ENCODE measurements at regions not wholly inside any gene's neighbourhood (a gene's known extent, or its start where the extent isn't known, plus 50 kb on each side); places are given as distances from the start of the nearest gene placed in this dataset.

- no peak for DNase-seq
Measured at GRCh38 chrX:63993936-63994335, 208.9 kb upstream of the ARHGEF9 start.

DNA sequence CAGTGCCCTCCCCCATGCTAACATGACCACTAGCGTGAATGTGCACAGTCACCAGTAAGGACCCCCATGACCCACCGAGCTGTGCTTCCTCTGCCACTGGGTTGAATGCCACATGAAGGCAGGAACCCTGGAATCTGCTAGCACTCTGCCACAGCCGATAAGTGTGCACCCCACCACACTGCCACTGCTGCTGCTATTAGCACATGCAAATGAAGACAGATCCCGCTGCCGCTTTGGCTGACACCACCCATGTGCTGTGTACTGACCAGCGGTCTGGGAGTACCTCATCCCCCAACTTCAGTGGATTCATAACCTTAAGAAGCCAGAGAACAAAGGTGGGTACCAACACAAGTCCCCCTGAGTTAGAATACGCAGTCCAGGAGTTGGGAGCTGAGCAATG lies 200.9 kb upstream of the ARHGEF9 start:
- no peak for DNase-seq

DNA sequence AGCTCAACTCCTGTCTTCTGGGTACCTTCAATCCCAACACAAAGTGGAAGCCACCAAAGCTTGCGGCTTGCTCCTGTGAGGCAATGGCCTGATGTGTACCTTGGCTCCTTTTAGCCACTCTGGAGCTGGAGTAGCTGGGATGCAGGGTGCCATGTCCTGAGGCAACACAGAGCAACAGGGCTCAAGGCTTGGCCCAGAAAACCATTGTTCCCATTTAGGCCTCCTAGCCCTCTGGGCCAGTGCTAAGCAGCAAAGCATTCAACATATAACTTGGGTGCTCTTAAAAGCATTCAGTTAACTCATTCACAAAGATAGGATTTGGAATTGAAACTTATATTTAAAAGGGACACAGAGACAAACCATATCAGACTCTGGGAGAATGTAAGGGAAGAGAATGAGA lies 194.5 kb upstream of the ARHGEF9 start:
- DNase-seq, result no peak

DNA sequence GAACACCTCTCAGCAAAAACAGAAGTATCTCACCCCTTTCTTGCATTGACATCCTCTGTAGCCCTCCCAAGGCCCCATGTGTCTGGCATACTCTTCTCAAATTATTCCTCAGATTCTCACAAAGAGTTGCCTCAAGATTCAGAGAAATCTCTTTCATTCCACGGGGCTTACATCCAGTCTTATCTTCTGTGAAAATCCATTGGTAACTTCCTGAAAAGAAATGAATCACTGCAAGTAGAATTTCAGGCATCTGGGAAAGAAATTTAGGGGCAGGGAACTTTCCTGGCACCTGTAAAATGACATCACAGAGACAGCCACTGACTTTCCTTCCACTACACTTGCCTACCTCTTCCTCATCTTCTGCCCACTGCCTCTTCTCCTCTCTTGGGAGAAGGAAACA lies 182.5 kb upstream of the ARHGEF9 start:
- DNase-seq, result peak; percentile 50

DNA sequence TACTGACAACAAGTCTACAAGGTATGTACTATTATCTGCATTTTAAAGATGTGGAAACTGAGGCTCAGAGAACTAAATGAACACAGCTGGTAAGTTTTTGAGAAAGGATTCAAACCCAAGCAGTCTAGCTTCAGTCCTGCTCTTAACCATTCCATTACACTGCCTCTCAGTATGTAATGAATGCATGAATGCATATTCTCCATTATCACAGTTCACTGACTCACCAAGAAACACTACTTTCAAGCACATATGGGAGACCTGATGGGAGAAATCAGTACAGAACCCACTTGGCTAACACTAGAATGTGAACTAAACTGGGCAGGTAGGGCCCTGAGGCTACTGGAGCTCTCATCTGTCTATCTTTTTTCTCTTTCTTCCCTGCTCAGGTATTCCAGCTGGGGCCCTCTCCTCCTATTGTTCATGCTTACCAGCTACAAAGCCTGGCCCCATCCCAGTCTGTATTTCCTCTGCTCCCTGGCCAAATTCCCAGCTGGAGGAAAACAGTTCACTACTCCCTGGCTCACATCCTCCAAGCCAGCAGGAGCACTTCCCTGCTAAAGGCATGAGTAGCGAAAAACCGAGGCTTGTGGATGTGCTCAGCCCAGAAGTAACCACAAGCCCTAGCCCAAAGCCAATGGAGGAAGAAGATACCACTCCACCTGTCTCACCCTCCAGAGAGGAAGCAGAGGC lies 178.2 kb upstream of the ARHGEF9 start:
- DNase-seq, result no peak

DNA sequence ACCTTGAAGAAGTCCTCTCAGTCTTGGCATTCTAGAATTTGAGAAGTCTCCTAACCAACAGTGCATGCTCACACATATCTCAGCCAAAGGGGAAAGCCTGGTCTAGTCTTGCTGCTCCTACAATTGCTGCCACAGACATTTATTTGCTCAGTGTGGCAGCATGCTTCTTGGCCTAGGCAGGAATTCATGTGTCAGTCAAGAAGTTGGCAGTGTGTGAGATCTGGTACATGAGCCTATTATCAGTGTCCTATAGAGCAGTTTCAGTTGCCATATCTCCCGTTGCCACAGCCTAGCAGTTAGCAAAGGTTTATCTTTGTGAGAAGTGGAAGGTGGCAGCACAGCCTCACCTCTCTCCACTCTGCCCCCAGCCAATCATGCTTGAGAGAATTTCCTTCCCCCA lies 176.9 kb upstream of the ARHGEF9 start:
- no peak for DNase-seq

GRCh38 chrX:63959975-63960374 lies 175.0 kb upstream of the ARHGEF9 start:
- no peak for DNase-seq

- no peak for DNase-seq
Measured at GRCh38 chrX:63958134-63958865, 173.3 kb upstream of the ARHGEF9 start.

- peak; percentile 8 for DNase-seq
Measured at GRCh38 chrX:63935835-63936234, 150.8 kb upstream of the ARHGEF9 start.

- DNase-seq, result no peak
Measured at GRCh38 chrX:63934791-63935190, 149.8 kb upstream of the ARHGEF9 start.

DNA sequence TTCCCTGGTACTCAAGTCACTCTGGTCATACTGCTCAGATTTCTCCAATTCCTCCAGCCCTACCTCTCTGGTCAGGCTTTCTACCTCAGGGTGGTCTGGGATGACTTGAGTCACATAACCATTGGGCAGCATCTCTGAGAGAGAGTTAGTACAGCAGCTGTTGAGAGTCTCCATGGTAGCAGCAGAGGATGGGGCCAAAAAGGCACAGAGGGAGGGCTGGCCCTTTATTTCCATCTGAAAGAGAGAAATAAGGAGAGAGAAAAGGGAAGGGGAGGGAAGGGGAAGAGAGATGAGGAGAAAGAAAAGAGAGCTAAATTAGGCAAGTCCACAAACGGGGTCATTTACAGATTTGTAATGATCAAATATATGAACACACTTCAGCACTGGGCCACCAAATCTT lies 149.1 kb upstream of the ARHGEF9 start:
- DNase-seq, result no peak

GRCh38 chrX:63932907-63933306 lies 147.9 kb upstream of the ARHGEF9 start:
- DNase-seq, result no peak

- no peak for DNase-seq
Measured at GRCh38 chrX:63932006-63932405, 147.0 kb upstream of the ARHGEF9 start.

GRCh38 chrX:63930140-63930539 lies 145.1 kb upstream of the ARHGEF9 start:
- peak; percentile 47 for DNase-seq

DNA sequence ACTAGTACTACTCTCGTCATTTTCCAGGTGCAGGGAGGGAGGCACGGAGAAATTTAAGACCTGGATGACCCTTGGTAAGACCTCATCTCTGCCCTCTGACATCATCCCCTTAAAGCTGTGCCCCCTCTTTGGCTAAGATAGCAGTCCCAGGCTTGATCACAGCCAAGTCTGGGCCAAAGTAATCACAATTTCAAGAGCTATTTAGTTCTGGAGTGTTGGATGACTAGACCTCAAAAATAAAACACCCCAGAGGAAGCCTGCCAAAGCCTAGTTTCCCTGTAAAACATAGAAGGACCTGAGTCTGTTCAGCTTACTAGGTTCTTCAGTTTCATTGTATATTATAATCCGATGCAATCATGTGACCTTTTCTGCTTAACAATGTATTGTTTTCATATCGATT lies 144.6 kb upstream of the ARHGEF9 start:
- DNase-seq, result no peak

DNA sequence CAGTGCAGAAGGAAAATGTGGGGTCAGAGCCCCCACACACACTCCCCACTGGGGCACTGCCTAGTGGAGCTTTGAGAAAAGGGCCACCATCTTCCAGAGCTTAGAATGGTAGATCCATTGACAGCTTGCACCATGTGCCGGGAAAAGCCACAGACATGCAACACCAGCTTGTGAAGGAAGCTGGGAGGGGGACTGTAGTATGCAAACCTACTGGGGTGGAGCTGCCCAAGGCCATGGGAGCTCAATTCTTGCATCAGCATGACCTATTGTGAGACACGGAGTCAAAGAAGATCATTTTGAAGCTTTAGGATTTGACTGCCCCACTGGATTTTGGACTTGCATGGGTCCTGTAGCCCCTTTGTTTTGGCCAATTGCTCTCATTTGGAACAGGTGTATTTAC lies 142.8 kb upstream of the ARHGEF9 start:
- DNase-seq, result no peak

GRCh38 chrX:63922221-63922620 lies 137.2 kb upstream of the ARHGEF9 start:
- DNase-seq, result peak; percentile 87

- no peak for DNase-seq
Measured at GRCh38 chrX:63920875-63921274, 135.9 kb upstream of the ARHGEF9 start.

- no peak for DNase-seq
Measured at GRCh38 chrX:63919081-63919480, 134.1 kb upstream of the ARHGEF9 start.

- peak; percentile 60 for DNase-seq
Measured at GRCh38 chrX:63918611-63919010, 133.6 kb upstream of the ARHGEF9 start.

DNA sequence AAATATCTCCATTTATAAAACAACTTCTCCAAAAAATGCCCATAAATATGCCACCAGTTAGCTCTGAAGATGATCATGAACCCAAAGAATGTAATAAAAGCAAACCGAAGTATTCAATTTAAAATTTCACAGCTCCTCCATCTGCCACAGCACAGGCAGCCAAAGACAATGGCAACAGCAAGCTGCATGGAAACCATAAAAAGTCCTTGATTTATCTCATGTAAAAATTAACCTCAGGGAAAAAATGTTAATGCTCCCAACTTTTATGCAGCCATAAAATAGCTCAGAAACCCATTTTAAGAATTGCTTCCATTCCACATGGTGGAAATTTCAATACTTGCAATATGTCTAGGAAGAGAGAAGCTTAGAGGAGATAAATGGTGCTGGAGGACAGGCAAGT lies 132.3 kb upstream of the ARHGEF9 start:
- no peak for DNase-seq

GRCh38 chrX:63913719-63914118 lies 128.7 kb upstream of the ARHGEF9 start:
- no peak for DNase-seq

- peak; percentile 85 for DNase-seq
Measured at GRCh38 chrX:63889001-63889400, 104.0 kb upstream of the ARHGEF9 start.

Measured in EL (cell line).